KBM-7 (cell line): ENCODE measurements at regions not wholly inside any gene's neighbourhood (a gene's known extent, or its start where the extent isn't known, plus 50 kb on each side); places are given as distances from the start of the nearest gene placed in this dataset.

Source experiments
- DNase-seq: peaks from one replicate; pipeline ENCODE4 v3.0.0-alpha.2; 2015
- in situ Hi-C: fragments of 300-500 bp; cut with MboI; formaldehyde crosslinking; loops from 2 replicates; pipeline ENCODE4 v1.14.3; 2020; ENCODE audit warnings: low sequenced_read_pairs, low pct_unique_long_range_greater_than_20kb, mixed read lengths

GRCh38 chr10:129343141-129343540, 123.9 kb upstream of the MGMT start:
- DNase-seq, result no peak
- in situ Hi-C loops, result no loop called here

- no peak for DNase-seq
- in situ Hi-C loops, result no loop called here
These were observed 122.9 kb upstream of the MGMT start for GRCh38 chr10:129344103-129344502.

GRCh38 chr10:129344731-129345355, 122.2 kb upstream of the MGMT start:
- in situ Hi-C loops, result no loop called here

GRCh38 chr10:129345763-129346162, 121.3 kb upstream of the MGMT start:
- DNase-seq, result no peak
- in situ Hi-C loops, result no loop called here

More at GRCh38 chr10:129344731-129345355, 122.2 kb upstream of the MGMT start:
- no peak for DNase-seq

- DNase-seq, result no peak
- in situ Hi-C loops, result no loop called here
These were observed 116.4 kb upstream of the MGMT start for GRCh38 chr10:129350690-129351089.

GRCh38 chr10:129353101-129353500, 113.9 kb upstream of the MGMT start:
- DNase-seq, result no peak
- in situ Hi-C loops, result no loop called here

GRCh38 chr10:129360046-129360445, 107.0 kb upstream of the MGMT start:
- in situ Hi-C loops, result no loop called here
- DNase-seq, result no peak

- DNase-seq, result no peak
- in situ Hi-C loops, result no loop called here
These were observed 105.2 kb upstream of the MGMT start for GRCh38 chr10:129361676-129362376.

GRCh38 chr10:129364949-129365348, 102.1 kb upstream of the MGMT start:
- DNase-seq, result no peak
- in situ Hi-C loops, result no loop called here

- DNase-seq, result no peak
- in situ Hi-C loops, result no loop called here
These were observed 101.2 kb upstream of the MGMT start for GRCh38 chr10:129365767-129366402.

GRCh38 chr10:129366450-129366849, 100.6 kb upstream of the MGMT start:
- no peak for DNase-seq
- in situ Hi-C loops, result no loop called here

GRCh38 chr10:129369566-129369965, 97.5 kb upstream of the MGMT start:
- no peak for DNase-seq
- in situ Hi-C loops, result no loop called here

GRCh38 chr10:129371541-129371940, 95.5 kb upstream of the MGMT start:
- no peak for DNase-seq
- in situ Hi-C loops, result no loop called here

- DNase-seq, result no peak
- in situ Hi-C loops, result no loop called here
These were observed 94.9 kb upstream of the MGMT start for GRCh38 chr10:129372172-129372571.

GRCh38 chr10:129373231-129373630, 93.8 kb upstream of the MGMT start:
- DNase-seq, result no peak
- in situ Hi-C loops, result no loop called here

- in situ Hi-C loops, result no loop called here
- DNase-seq, result no peak
These were observed 93.3 kb upstream of the MGMT start for GRCh38 chr10:129373718-129374117.

GRCh38 chr10:129375171-129375570, 91.9 kb upstream of the MGMT start:
- no peak for DNase-seq
- in situ Hi-C loops, result no loop called here

- DNase-seq, result no peak
- in situ Hi-C loops, result no loop called here
These were observed 91.1 kb upstream of the MGMT start for GRCh38 chr10:129375912-129376311.

- in situ Hi-C loops, result no loop called here
- no peak for DNase-seq
These were observed 86.8 kb upstream of the MGMT start for GRCh38 chr10:129380279-129380678.

GRCh38 chr10:129381741-129382140, 85.3 kb upstream of the MGMT start:
- no peak for DNase-seq
- in situ Hi-C loops, result no loop called here

GRCh38 chr10:129382401-129382800, 84.6 kb upstream of the MGMT start:
- in situ Hi-C loops, result no loop called here
- no peak for DNase-seq
